RCC 7860 (cell line): ENCODE measurements at regions not wholly inside any gene's neighbourhood (a gene's known extent, or its start where the extent isn't known, plus 50 kb on each side); places are given as distances from the start of the nearest gene placed in this dataset.
"Not testable (repeated sequence)": the region's sequence is repeated elsewhere in the genome, so short reads cannot be mapped to it uniquely, and the experiment has no call there.

Source experiments
- DNase-seq: peaks from one replicate; pipeline ENCODE4 v3.0.0-alpha.2; 2015; ENCODE audit warnings: low spot score
- FAIRE-seq: peaks from 2 replicates; lab custom pipeline; 2012; peaks lifted over from hg19 to GRCh38; lab: Jason Lieb, UNC

GRCh38 chr16:31581065-31581464 is 53.4 kb downstream of the AHSP start:
- not testable (repeated sequence) for FAIRE-seq, DNase-seq

GRCh38 chr16:31601737-31602384 is 74.2 kb downstream of the AHSP start:
- FAIRE-seq, DNase-seq: not testable (repeated sequence)

- no peak for FAIRE-seq
Observed at GRCh38 chr16:31618130-31618529, 90.4 kb downstream of the AHSP start.

GRCh38 chr16:31636433-31636832 is 108.7 kb downstream of the AHSP start:
- no peak for DNase-seq
- no peak for FAIRE-seq

More at GRCh38 chr16:31618130-31618529, 90.4 kb downstream of the AHSP start:
- DNase-seq, result no peak

GRCh38 chr16:31641279-31641678 is 113.6 kb downstream of the AHSP start:
- no peak for FAIRE-seq
- DNase-seq, result no peak

- FAIRE-seq, DNase-seq: not testable (repeated sequence)
Observed at GRCh38 chr16:31655674-31656073, 128.0 kb downstream of the AHSP start.

GRCh38 chr16:31664683-31665482 is 137.2 kb downstream of the AHSP start:
- peak; percentile 50 for DNase-seq
- peak; percentile 87 for FAIRE-seq

- DNase-seq (no peak), FAIRE-seq (no peak)
Observed at GRCh38 chr16:31674686-31675085, 147.0 kb downstream of the AHSP start.

GRCh38 chr16:31676731-31677130 is 149.0 kb downstream of the AHSP start:
- no peak for DNase-seq
- no peak for FAIRE-seq

GRCh38 chr16:31678649-31679325 is 151.1 kb downstream of the AHSP start:
- DNase-seq (no peak), FAIRE-seq (no peak)

GRCh38 chr16:31689331-31689730 is 161.6 kb downstream of the AHSP start:
- not testable (repeated sequence) for DNase-seq, FAIRE-seq

GRCh38 chr16:31692338-31692737 is 164.6 kb downstream of the AHSP start:
- not testable (repeated sequence) for FAIRE-seq, DNase-seq

- FAIRE-seq, result no peak
- no peak for DNase-seq
Observed at GRCh38 chr16:31693733-31694132, 166.0 kb downstream of the AHSP start.

- DNase-seq (no peak), FAIRE-seq (no peak)
Observed at GRCh38 chr16:31694461-31694860, 166.8 kb downstream of the AHSP start.

- FAIRE-seq (no peak), DNase-seq (no peak)
Observed at GRCh38 chr16:31695667-31696066, 168.0 kb downstream of the AHSP start.

GRCh38 chr16:31696968-31697743 is 169.5 kb downstream of the AHSP start:
- DNase-seq (no peak), FAIRE-seq (no peak)

GRCh38 chr16:31697744-31698125 is 170.0 kb downstream of the AHSP start:
- FAIRE-seq (no peak), DNase-seq (no peak)

- DNase-seq (no peak), FAIRE-seq (no peak)
Observed at GRCh38 chr16:31698901-31699300, 171.2 kb downstream of the AHSP start.

GRCh38 chr16:31699601-31700000 is 171.9 kb downstream of the AHSP start:
- no peak for FAIRE-seq
- no peak for DNase-seq

GRCh38 chr16:31700200-31700529 is 172.5 kb downstream of the AHSP start:
- DNase-seq (no peak), FAIRE-seq (no peak)
